ENCODE measurements at regions not wholly inside any gene's neighbourhood (a gene's known extent, or its start where the extent isn't known, plus 50 kb on each side); places are given as distances from the start of the nearest gene placed in this dataset.

- TF ChIP-seq EZH2 (IDR thresholded peaks at IDR 0.05; ENCODE audit: borderline replicate concordance) (no peak), CTCF (IDR thresholded peaks at IDR 0.05; ENCODE audit: poor library complexity) (no peak)
Observed at GRCh38 chr16:87185983-87186382, 131.2 kb downstream of the C16orf95 start.

Measured in hepatocyte (in vitro differentiated cells).